HCT116 (cell line): ENCODE measurements at regions not wholly inside any gene's neighbourhood (a gene's known extent, or its start where the extent isn't known, plus 50 kb on each side); places are given as distances from the start of the nearest gene placed in this dataset.

Source experiments
- ATAC-seq: fragments of 200-7000 bp; cut with Tn5 transposase; 2 replicates; pipeline ENCODE4 v1.9.1; 2020; ENCODE audit warnings: mild to moderate bottlenecking, moderate library complexity
- BruUV-seq: library from RNA; stranded (reverse); fragments of 400-500 nt; replicated peaks from 2 replicates; lab custom pipeline; 2021; lab: Mats Ljungman, UMichigan
- CTCF ChIA-PET: fragments of 300-600 bp; sonication (Branson Sonifier 250); formaldehyde crosslinking; loops from one replicate; lab custom pipeline; 2021; ENCODE audit warnings: antibody characterized with exemption; lab: Charles Lee
- POLR2A ChIA-PET: fragments of 300-600, 350-600 bp; sonication (Branson Sonifier 250); formaldehyde crosslinking; loops from one replicate; lab custom pipeline; 2021; ENCODE audit warnings: antibody characterized with exemption; lab: Charles Lee
- RAD21 ChIA-PET, 2 experiments: fragments of 300-600 bp; sonication (Branson Sonifier 250); formaldehyde crosslinking; loops; one replicate each; lab custom pipeline; 2023; ENCODE audit warnings: low total read pairs in 2 of 2; ENCODE audit not compliant: uncharacterized antibody in 2 of 2, unreplicated experiment in 2 of 2, low non-redundant PET in 1 of 2; lab: Charles Lee
- DNase-seq: peaks from one replicate; pipeline ENCODE4 v3.0.0-alpha.2; 2010; ENCODE audit warnings: low read depth, low spot score
- H2AFZ ChIP-seq: fragments of 200-600 bp; shearing (Covaris generic), sonication (generic); 2 replicates; pipeline ENCODE4 v1.6.1; 2017; ENCODE audit warnings: low read depth, mixed run types, mixed read lengths, antibody characterized with exemption, low read length; ENCODE audit not compliant: poor library complexity, severe bottlenecking
- H3K27ac ChIP-seq: 2 replicates; pipeline ENCODE4 v1.5.1; 2012; ENCODE audit warnings: low read depth, low read length
- H3K27me3 ChIP-seq: fragments of 200-600 bp; sonication (generic); 2 replicates; pipeline ENCODE4 v1.6.1; 2016; ENCODE audit warnings: mixed run types, low read length, mixed read lengths; ENCODE audit not compliant: insufficient read depth
- H3K36me3 ChIP-seq, 2 experiments: fragments of 200-500 bp in 1 of 2; fragments of 200-600 bp in 1 of 2; sonication (Bioruptor generic) in 1 of 2; sonication (generic) in 1 of 2; 2 replicates each; pipeline versions ENCODE4 v1.5.1 to v1.6.1; 2014 to 2016; ENCODE audit warnings: low read length in 2 of 2, inconsistent platforms in 1 of 2, mixed read lengths in 1 of 2, mixed run types in 1 of 2; ENCODE audit not compliant: insufficient read depth in 2 of 2, control insufficient read depth in 1 of 2
- H3K4me1 ChIP-seq, 2 experiments: fragments of 200-600 bp in 1 of 2; sonication (generic) in 1 of 2; 2 replicates each; pipeline versions ENCODE4 v1.5.1 to v1.6.1; 2012 to 2017; ENCODE audit warnings: low read length in 2 of 2, inconsistent platforms in 1 of 2, mild to moderate bottlenecking in 1 of 2, mixed read lengths in 1 of 2, mixed run types in 1 of 2, moderate library complexity in 1 of 2; ENCODE audit not compliant: insufficient read depth in 2 of 2, control insufficient read depth in 1 of 2
- H3K4me2 ChIP-seq: fragments of 200-600 bp; sonication (generic); 2 replicates; pipeline ENCODE4 v1.6.1; 2017; ENCODE audit warnings: mixed run types, low read length, mixed read lengths
- H3K4me3 ChIP-seq, 2 experiments: fragments of 200-600 bp in 1 of 2; sonication (generic) in 1 of 2; replicated peaks in 1 of 2; 2 replicates each; pipeline ENCODE4 v1.5.1; 2011 to 2016; ENCODE audit warnings: low read length in 2 of 2, control low read depth in 1 of 2, low read depth in 1 of 2, mild to moderate bottlenecking in 1 of 2, mixed read lengths in 1 of 2, mixed run types in 1 of 2
- H3K79me2 ChIP-seq: fragments of 200-600 bp; sonication (generic); 2 replicates; pipeline ENCODE4 v1.6.1; 2017; ENCODE audit warnings: mild to moderate bottlenecking, mixed run types, low read length, moderate library complexity, mixed read lengths; ENCODE audit not compliant: insufficient read depth
- H3K9ac ChIP-seq: fragments of 200-600 bp; sonication (generic); 2 replicates; pipeline ENCODE4 v1.6.1; 2016; ENCODE audit warnings: low read length, mixed read lengths
- H3K9me2 ChIP-seq: fragments of 200-600 bp; sonication (generic), shearing (Covaris generic); 2 replicates; pipeline ENCODE4 v1.6.1; 2017; ENCODE audit warnings: mixed run types, mild to moderate bottlenecking, moderate library complexity; ENCODE audit not compliant: insufficient read depth
- H3K9me3 ChIP-seq, 2 experiments: fragments of 200-500 bp in 1 of 2; fragments of 200-600 bp in 1 of 2; sonication (Bioruptor generic) in 1 of 2; sonication (generic) in 1 of 2; 2 replicates each; pipeline ENCODE4 v1.6.1; 2014 to 2017; ENCODE audit warnings: low read length in 2 of 2, mixed read lengths in 2 of 2, inconsistent platforms in 1 of 2, low read depth in 1 of 2, mild to moderate bottlenecking in 1 of 2, mixed run types in 1 of 2, moderate library complexity in 1 of 2; ENCODE audit not compliant: control insufficient read depth in 1 of 2, insufficient read depth in 1 of 2
- H4K20me1 ChIP-seq: fragments of 200-600 bp; sonication (generic), shearing (Covaris generic); 2 replicates; pipeline ENCODE4 v1.6.1; 2017; ENCODE audit warnings: mixed run types, mild to moderate bottlenecking, moderate library complexity; ENCODE audit not compliant: insufficient read depth
- EZH2 ChIP-seq: fragments of 200-600 bp; sonication (generic); IDR thresholded peaks from 2 replicates; pipeline ENCODE4 v1.6.1; 2017; ENCODE audit warnings: antibody characterized with exemption, mixed run types
- JUND ChIP-seq: IDR thresholded peaks from 2 replicates; pipeline ENCODE4 v1.6.1; 2012
- POLR2A ChIP-seq: IDR thresholded peaks from 2 replicates; pipeline ENCODE4 v1.7.0; 2011; ENCODE audit warnings: borderline replicate concordance; ENCODE audit not compliant: insufficient read depth, insufficient read length; ENCODE audit errors: extremely low read depth
- RAD21 ChIP-seq: IDR thresholded peaks from 2 replicates; pipeline ENCODE4 v1.6.1; 2012; ENCODE audit warnings: low read depth, mild to moderate bottlenecking
- SIN3A ChIP-seq: IDR thresholded peaks from 2 replicates; pipeline ENCODE4 v1.6.1; 2012; ENCODE audit warnings: low read depth
- SP1 ChIP-seq: IDR thresholded peaks from 2 replicates; pipeline ENCODE4 v1.6.1; 2012; ENCODE audit warnings: low read depth
- TCF7L2 ChIP-seq: IDR thresholded peaks from 2 replicates; pipeline ENCODE4 v1.7.0; 2011; ENCODE audit warnings: borderline replicate concordance, inconsistent platforms; ENCODE audit not compliant: insufficient read depth, insufficient read length; ENCODE audit errors: extremely low read depth
- intact Hi-C: fragments of 100-400 bp; cut with micrococcal nuclease; formaldehyde crosslinking; loops from 2 replicates; pipeline ENCODE4 v1.10.0; 2022
- TF ChIP-seq, protein P1 (sequence below): IDR thresholded peaks from 2 replicates; pipeline ENCODE4 v1.6.1; 2012
- TF ChIP-seq, protein P2 (sequence below): IDR thresholded peaks from 2 replicates; pipeline ENCODE4 v1.6.1; 2012; ENCODE audit warnings: low read depth

DNA sequence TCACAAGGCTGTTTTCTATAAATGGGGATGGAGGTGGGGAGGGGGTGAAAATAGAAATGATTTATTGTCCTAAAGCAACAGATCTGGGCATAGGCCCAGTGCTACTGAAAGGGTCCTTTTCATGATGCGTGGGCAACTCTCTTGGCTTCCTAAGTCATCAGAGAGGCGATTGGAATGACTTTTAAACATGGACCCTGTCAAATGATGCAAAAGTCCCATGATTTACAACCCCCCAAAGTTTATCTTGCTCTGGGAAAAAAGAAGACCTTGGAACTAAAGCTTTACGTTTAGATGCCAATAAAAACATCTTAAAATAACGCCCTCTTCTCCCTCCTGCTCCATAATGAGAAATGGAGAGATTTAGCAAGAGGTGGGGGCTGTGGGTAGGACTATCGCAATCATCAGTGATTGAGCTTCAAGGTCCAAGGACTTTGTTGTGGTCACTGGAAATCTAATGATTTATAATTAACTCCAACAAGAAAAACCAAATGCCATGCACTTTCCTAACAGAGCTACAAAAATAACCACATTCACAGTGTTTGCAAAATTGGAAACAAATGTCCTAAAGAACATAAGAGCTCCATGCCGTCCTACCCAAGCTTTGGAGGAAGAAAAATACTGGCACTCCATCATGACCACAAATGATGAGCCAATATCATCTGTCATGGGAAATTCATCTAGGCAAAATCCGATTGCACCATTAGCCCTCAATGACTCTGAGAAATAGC, 167.5 kb upstream of the CLINT1 start:
- Histone ChIP-seq H3K9ac (no peak overlapping the region), H3K27ac (no peak overlapping the region), H3K4me2 (no peak overlapping the region), H2AFZ (no peak overlapping the region), H3K9me3 (no peaks in the 10 kb centered on the region), H3K79me2 (no peaks in the 10 kb centered on the region), H3K36me3 (no peaks in the 10 kb centered on the region), H3K9me2 (no peaks in the 10 kb centered on the region), H3K27me3 (peaks cover 38% of the 10 kb centered on the region), H3K4me3 (no peak overlapping the region), H4K20me1 (no peaks in the 10 kb centered on the region), H3K4me1 (no peaks in the 10 kb centered on the region)
- no peak for DNase-seq
- ATAC-seq, result no peak
- intact Hi-C loops, result no loop called here
- ChIA-PET CTCF (no interaction called here), RAD21 (no interaction called here), POLR2A (no interaction called here)
- BruUV-seq, result no TSS peak
- no peak for TF ChIP-seq JUND

DNA sequence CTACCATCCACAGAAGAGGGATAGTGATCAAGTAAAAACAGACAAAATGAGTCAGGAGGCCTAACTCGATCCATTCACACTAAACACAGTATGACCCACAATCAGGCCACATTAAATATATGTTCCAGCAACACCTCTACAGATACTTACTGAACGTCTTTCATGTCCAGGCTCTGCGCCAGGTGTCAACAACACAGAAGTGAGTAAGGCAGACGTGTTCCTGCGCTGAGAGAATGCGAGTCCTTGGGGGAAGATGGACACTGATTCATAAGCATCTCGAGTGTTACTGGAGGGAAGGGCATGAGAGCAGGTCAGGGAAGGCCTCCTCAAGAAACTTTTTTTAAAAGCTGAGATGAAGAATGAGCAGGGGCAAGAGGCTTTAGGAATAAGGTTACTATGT, 164.3 kb upstream of the CLINT1 start:
- BruUV-seq, result no TSS peak
- ChIA-PET CTCF (no interaction called here), RAD21 (no interaction called here), POLR2A (no interaction called here)
- Histone ChIP-seq H3K9me3 (no peaks in the 10 kb centered on the region), H3K36me3 (no peaks in the 10 kb centered on the region), H3K27ac (no peak overlapping the region), H2AFZ (no peak overlapping the region), H3K4me3 (no peak overlapping the region), H3K79me2 (no peaks in the 10 kb centered on the region), H3K27me3 (peaks cover 35% of the 10 kb centered on the region), H3K4me1 (no peaks in the 10 kb centered on the region), H4K20me1 (no peaks in the 10 kb centered on the region), H3K9me2 (no peaks in the 10 kb centered on the region), H3K4me2 (no peak overlapping the region), H3K9ac (no peak overlapping the region)
- DNase-seq (no peak), ATAC-seq (no peak)
- intact Hi-C loops, result no loop called here
- TF ChIP-seq SIN3A (no peak), POLR2A (no peak), RAD21 (no peak), EZH2 (no peak), SP1 (no peak), TCF7L2 (no peak)
- TF ChIP-seq, protein P1, sequence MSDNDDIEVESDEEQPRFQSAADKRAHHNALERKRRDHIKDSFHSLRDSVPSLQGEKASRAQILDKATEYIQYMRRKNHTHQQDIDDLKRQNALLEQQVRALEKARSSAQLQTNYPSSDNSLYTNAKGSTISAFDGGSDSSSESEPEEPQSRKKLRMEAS, result no peak
- TF ChIP-seq, protein P2, sequence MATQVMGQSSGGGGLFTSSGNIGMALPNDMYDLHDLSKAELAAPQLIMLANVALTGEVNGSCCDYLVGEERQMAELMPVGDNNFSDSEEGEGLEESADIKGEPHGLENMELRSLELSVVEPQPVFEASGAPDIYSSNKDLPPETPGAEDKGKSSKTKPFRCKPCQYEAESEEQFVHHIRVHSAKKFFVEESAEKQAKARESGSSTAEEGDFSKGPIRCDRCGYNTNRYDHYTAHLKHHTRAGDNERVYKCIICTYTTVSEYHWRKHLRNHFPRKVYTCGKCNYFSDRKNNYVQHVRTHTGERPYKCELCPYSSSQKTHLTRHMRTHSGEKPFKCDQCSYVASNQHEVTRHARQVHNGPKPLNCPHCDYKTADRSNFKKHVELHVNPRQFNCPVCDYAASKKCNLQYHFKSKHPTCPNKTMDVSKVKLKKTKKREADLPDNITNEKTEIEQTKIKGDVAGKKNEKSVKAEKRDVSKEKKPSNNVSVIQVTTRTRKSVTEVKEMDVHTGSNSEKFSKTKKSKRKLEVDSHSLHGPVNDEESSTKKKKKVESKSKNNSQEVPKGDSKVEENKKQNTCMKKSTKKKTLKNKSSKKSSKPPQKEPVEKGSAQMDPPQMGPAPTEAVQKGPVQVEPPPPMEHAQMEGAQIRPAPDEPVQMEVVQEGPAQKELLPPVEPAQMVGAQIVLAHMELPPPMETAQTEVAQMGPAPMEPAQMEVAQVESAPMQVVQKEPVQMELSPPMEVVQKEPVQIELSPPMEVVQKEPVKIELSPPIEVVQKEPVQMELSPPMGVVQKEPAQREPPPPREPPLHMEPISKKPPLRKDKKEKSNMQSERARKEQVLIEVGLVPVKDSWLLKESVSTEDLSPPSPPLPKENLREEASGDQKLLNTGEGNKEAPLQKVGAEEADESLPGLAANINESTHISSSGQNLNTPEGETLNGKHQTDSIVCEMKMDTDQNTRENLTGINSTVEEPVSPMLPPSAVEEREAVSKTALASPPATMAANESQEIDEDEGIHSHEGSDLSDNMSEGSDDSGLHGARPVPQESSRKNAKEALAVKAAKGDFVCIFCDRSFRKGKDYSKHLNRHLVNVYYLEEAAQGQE, result no peak
